ENCODE measurements at regions not wholly inside any gene's neighbourhood (a gene's known extent, or its start where the extent isn't known, plus 50 kb on each side); places are given as distances from the start of the nearest gene placed in this dataset.

- TF ChIP-seq GABPA (IDR thresholded peaks at IDR 0.05; ENCODE audit: low read depth) (no peak), FOXM1 (IDR thresholded peaks at IDR 0.05; ENCODE audit: low read depth) (no peak), JUND (IDR thresholded peaks at IDR 0.05) (peak; percentile 79)
Observed at GRCh38 chr10:78278058-78278404, 244.4 kb downstream of the RPS24 start (continued).

DNA sequence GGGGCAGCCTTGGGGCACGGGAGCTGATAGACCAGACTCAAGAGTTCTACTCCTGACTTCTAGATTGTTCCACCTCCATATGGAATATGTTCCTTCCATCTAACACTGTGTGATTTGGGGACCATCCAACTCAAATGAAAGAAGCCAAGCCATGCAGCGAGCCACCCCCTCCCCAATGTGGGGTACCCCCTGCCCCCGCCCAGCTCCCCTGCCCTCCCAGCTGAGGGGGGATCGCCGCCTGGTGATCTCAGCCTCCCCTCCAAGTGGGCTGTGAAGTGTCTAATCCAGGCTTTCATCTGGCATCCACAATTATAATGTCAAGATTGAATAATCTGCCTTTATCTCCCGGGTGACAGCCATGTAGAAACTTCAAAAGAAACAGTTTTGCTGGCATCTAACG is 246.1 kb downstream of the RPS24 start:
- POLR2A ChIA-PET: no interaction called here
- no peak for TF ChIP-seq MXI1 (IDR thresholded peaks at IDR 0.05; ENCODE audit: low read depth, low read length)
- no peak for TF ChIP-seq RXRA (IDR thresholded peaks at IDR 0.05; ENCODE audit: borderline replicate concordance, low read depth)

DNA sequence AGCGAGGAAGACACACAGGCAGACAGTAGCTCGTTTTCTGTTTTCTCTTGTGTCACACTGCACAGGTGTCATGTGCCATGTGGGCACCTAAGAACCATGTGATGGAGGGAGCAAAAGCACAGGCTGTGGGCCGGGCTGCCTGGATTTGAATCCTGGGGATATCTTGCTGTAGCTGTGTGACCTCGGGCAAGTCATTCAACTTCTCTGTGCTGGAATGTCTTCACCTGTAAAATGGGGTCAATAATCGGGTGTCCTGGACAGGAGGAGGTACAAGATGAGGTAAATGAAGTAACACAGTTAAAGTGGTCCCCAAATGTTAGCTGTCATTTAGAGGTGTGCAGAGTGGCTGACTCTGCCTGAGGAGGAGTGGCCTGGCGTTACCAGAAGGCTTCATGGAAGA is 246.9 kb downstream of the RPS24 start:
- H4K20me1 ChIP-seq (ENCODE audit: insufficient read depth): no peaks in the 10 kb centered on the region
- H3K9me2 ChIP-seq: no peaks in the 10 kb centered on the region
- POLR2A ChIA-PET: no interaction called here
- no peak overlapping the region for H3K4me3 ChIP-seq (ENCODE audit: low read depth in 2 of 2, low read length in 1 of 2)
- H3K79me2 ChIP-seq (ENCODE audit: insufficient read depth): no peaks in the 10 kb centered on the region
- no peaks in the 10 kb centered on the region for H3K27me3 ChIP-seq (ENCODE audit: insufficient read depth)
- CTCF ChIA-PET: interaction anchor here (1.0 to 2.4 kb wide), 3 partner anchors 8 to 233 kb away, joined by 3 to 9 read pairs (median 3); no protein-coding TSS in a partner anchor
- H3K4me1 ChIP-seq (ENCODE audit: control insufficient read depth in 1 of 2, insufficient read depth in 2 of 2, low read depth in 1 of 2, low read length in 1 of 2): peaks cover 8 to 27% of the 10 kb centered on the region in 2 experiments; a peak in 2 of 4 replicates
- no peaks in the 10 kb centered on the region for H3K36me3 ChIP-seq (replicated peaks in 1 of 2; ENCODE audit: control insufficient read depth in 1 of 2, insufficient read depth in 2 of 2, low read length in 1 of 2)
- no peak overlapping the region for H2AFZ ChIP-seq (ENCODE audit: low read depth)
- H3K4me2 ChIP-seq: no peak overlapping the region
- 84% methylated on average over 6 of the region's 6 CpGs for WGBS (ENCODE audit: low lambda C conversion rate)
- H3K9me3 ChIP-seq: no peaks in the 10 kb centered on the region
- no peak for DNase-seq
- H3F3A ChIP-seq (replicated peaks; ENCODE audit: insufficient read depth): no peaks in the 10 kb centered on the region
- TF ChIP-seq TEAD4 (IDR thresholded peaks at IDR 0.05; ENCODE audit: borderline replicate concordance, insufficient read depth): no peak
- TF ChIP-seq GATA2 (CRISPR knock-in tag; IDR thresholded peaks at IDR 0.05): no peak
- no peak for TF ChIP-seq CHD2 (IDR thresholded peaks at IDR 0.05; ENCODE audit: low read length, partially characterized antibody)
- TF ChIP-seq FOXM1 (IDR thresholded peaks at IDR 0.05; ENCODE audit: low read depth): no peak
- TF ChIP-seq EZH2phosphoT487 (IDR thresholded peaks at IDR 0.05; ENCODE audit: borderline replicate concordance, low read depth): no peak
- TF ChIP-seq, protein P1, sequence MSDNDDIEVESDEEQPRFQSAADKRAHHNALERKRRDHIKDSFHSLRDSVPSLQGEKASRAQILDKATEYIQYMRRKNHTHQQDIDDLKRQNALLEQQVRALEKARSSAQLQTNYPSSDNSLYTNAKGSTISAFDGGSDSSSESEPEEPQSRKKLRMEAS (IDR thresholded peaks at IDR 0.05; ENCODE audit: low read depth): no peak
- no peak for TF ChIP-seq ZBTB33 (IDR thresholded peaks at IDR 0.05; ENCODE audit: borderline replicate concordance, low read depth)
- no peak overlapping the region for H3K27ac ChIP-seq (ENCODE audit: low read depth in 2 of 2, low read length in 1 of 2)
- H3K9ac ChIP-seq: no peak overlapping the region

More for the DNA sequence above, 246.1 kb downstream of the RPS24 start:
- no peak for DNase-seq
- no peaks in the 10 kb centered on the region for H4K20me1 ChIP-seq (ENCODE audit: insufficient read depth)
- no peaks in the 10 kb centered on the region for H3K36me3 ChIP-seq (replicated peaks in 1 of 2; ENCODE audit: control insufficient read depth in 1 of 2, insufficient read depth in 2 of 2, low read length in 1 of 2)
- H3K79me2 ChIP-seq (ENCODE audit: insufficient read depth): no peaks in the 10 kb centered on the region
- H3K9me3 ChIP-seq: no peaks in the 10 kb centered on the region
- no peak overlapping the region for H2AFZ ChIP-seq (ENCODE audit: low read depth)
- H3K4me2 ChIP-seq: no peak overlapping the region
- CTCF ChIA-PET: interaction anchor here (0.8 to 2.4 kb wide), 3 partner anchors 13 to 232 kb away, joined by 4 to 9 read pairs (median 5); no protein-coding TSS in a partner anchor
- H3K4me1 ChIP-seq (ENCODE audit: control insufficient read depth in 1 of 2, insufficient read depth in 2 of 2, low read depth in 1 of 2, low read length in 1 of 2): peaks cover 8 to 26% of the 10 kb centered on the region in 2 experiments; a peak in 2 of 4 replicates
- no peaks in the 10 kb centered on the region for H3K27me3 ChIP-seq (ENCODE audit: insufficient read depth)
- no peak overlapping the region for H3K9ac ChIP-seq
- H3K27ac ChIP-seq (ENCODE audit: low read depth in 2 of 2, low read length in 1 of 2): no peak overlapping the region
- 96% methylated on average over 5 of the region's 7 CpGs for WGBS (ENCODE audit: low lambda C conversion rate)
- H3F3A ChIP-seq (replicated peaks; ENCODE audit: insufficient read depth): no peaks in the 10 kb centered on the region
- no peak overlapping the region for H3K4me3 ChIP-seq (ENCODE audit: low read depth in 2 of 2, low read length in 1 of 2)
- H3K9me2 ChIP-seq: no peaks in the 10 kb centered on the region
